Adrenal gland (tissue), 5 donors: ENCODE measurements at regions not wholly inside any gene's neighbourhood (a gene's known extent, or its start where the extent isn't known, plus 50 kb on each side); places are given as distances from the start of the nearest gene placed in this dataset.

Experiments used
- CTCF ChIP-seq, 6 experiments: fragments of 450-650 bp in 4 of 6; fragments of 200-600 bp in 2 of 6; sonication (generic) in 1 of 6; IDR thresholded peaks; 1 replicate in 5 of 6; 2 replicates in 1 of 6; pipeline versions ENCODE4 v1.5.1 to v1.8.0; 2016 to 2021; ENCODE audit warnings: antibody characterized with exemption in 6 of 6, mild to moderate bottlenecking in 2 of 6, moderate library complexity in 1 of 6
- POLR2A ChIP-seq, 2 donors: fragments of 450-650 bp; IDR thresholded peaks; one replicate each; pipeline ENCODE4 v1.6.1; 2017; ENCODE audit warnings: antibody characterized with exemption in 2 of 2, mild to moderate bottlenecking in 2 of 2, moderate library complexity in 1 of 2
- donor health status: DM: no; HTN: no; CAD: no.

GRCh38 chr1:223045164-223045957 lies 97.7 kb downstream of the TLR5 start:
- TF ChIP-seq CTCF (IDR thresholded peaks at IDR 0.05), result no peak
- TF ChIP-seq POLR2A (IDR thresholded peaks at IDR 0.05), result no peak
